ENCODE measurements at regions not wholly inside any gene's neighbourhood (a gene's known extent, or its start where the extent isn't known, plus 50 kb on each side); places are given as distances from the start of the nearest gene placed in this dataset.

- DNase-seq (ENCODE audit: low spot score), result no peak
These were observed 150.4 kb upstream of the RAI14 start for GRCh38 chr5:34505731-34506130.

- DNase-seq (ENCODE audit: low spot score), result no peak
These were observed 148.2 kb upstream of the RAI14 start for GRCh38 chr5:34507933-34508332.

- no peak for DNase-seq (ENCODE audit: low spot score)
These were observed 146.7 kb upstream of the RAI14 start for GRCh38 chr5:34509392-34509791.

DNA sequence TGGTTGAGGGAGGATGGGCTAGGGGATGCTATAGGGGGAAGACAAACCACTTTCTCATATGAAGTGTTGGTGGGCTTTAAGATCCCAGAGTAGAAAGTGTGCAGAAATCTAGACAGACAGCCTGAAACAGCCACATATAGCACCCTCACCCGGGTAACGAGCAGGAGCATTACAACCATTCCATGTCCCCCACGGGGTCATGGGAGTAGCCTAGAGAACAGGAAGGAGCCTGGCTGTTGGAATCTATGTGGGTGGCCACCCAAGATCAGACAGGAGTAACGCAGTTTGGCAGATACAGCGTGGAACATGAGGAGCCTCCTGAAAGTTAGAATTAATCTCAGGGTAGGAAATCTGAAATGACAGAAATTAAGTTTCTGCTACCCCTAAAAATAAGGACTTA is 146.1 kb upstream of the RAI14 start:
- DNase-seq (ENCODE audit: low spot score), result no peak

GRCh38 chr5:34511063-34511462 is 145.1 kb upstream of the RAI14 start:
- DNase-seq (ENCODE audit: low spot score), result no peak

- no peak for DNase-seq (ENCODE audit: low spot score)
These were observed 144.6 kb upstream of the RAI14 start for GRCh38 chr5:34511481-34511880.

GRCh38 chr5:34511915-34512314 is 144.2 kb upstream of the RAI14 start:
- DNase-seq (ENCODE audit: low spot score), result no peak

DNA sequence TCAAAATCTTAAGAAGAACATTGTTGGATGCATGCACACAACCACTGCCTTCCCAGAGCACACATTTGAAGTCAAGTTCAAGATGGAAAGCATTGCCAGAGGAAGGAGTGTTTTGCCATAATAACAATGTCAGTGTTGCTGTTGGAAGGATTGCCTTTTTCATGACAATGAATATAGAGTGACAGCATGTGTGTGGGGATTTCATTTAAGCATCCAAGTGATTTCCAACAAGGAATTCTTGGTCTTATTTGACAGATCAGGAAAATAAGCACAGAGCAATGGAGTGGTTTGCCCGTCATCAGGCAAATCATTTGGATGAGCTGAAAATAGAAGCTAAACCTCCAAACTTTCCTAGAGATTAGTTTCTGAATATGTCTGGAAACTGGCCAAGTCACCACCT is 140.0 kb upstream of the RAI14 start:
- DNase-seq (ENCODE audit: low spot score), result no peak

DNA sequence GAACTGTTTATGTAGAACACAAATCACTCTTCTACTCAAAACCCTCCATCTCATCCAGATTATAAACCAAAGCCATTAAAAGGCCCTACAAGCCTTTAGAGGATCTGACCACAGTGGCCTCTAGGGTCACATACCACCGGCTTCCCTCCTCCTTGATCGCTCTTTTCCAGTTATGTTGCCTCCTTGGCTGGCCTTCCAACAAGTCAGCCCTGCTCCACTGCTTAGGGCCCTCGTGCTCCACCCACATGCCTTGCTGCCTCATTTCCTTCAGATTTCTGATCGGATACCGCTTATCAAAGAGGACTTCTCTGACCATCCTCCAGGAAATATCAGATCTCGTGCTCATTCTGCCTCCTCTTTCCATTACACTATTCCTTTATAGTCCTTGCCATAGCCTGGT is 139.4 kb upstream of the RAI14 start:
- no peak for DNase-seq (ENCODE audit: low spot score)

- DNase-seq (ENCODE audit: low spot score), result no peak
These were observed 138.9 kb upstream of the RAI14 start for GRCh38 chr5:34517249-34517648.

DNA sequence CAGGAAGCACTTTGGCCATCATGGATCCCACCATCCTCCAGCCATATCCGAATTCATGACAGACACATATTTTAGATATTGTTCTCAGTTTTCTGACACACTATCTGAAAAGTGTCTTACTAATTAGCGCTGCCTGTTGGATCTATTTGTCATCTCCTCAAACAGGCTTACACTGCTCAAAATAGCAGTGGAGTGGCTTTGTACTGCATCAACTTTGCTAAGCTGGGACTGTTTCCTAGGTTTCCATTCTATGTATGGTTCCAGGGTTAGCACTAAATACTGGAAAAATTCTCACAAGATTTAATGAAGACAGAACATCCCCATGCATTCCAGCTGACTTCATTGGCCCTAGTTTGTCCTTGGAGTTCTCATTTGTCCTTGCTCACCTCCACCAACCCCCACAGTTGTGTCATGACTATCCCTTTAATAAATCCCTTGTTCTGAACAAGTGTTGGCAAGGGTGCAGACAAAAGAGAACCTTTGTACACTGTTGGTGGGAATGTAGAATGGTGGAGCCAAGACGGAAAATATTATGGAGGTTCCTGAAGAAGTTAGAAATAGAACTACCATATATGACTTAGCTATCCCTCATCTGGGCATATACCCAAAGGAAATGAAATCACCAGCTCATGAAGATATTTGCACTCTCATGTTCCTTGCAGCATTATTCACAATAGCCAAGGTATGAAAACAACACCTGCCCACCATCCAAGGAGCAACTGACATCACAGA is 136.5 kb upstream of the RAI14 start:
- no peak for DNase-seq (ENCODE audit: low spot score)

DNA sequence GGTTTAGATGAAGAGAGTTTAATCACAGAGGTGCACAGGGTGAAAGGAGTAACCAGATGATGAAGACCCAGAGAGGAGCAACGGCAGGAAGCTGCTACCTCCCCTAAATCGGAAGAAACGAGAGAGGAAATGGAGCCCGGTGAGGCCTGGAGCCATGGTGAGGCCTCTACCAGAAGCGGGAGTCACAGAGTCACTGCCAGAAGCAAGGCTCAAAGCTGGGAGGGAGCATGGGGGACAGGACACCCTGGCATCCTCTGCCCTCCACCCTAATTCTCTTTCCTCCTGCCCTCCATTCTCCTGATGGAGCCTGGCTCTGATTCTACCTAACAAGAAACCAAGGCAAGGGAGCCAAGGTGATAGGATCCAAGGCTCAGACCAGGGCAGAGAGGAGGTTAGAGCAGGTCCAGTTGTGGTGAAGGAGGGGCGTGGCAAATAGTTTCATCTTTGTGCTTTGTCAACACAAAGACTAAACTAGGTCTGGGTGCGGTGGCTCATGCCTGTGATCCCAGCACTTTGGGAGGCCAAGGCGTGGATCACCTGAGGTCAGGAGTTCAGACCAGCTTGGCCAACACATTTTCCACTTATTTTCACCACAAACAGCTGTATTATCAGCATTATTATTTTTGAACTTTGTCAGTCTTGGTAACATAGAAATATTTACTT is 134.4 kb upstream of the RAI14 start:
- no peak for DNase-seq (ENCODE audit: low spot score)

GRCh38 chr5:34522599-34523386 is 133.3 kb upstream of the RAI14 start:
- DNase-seq (ENCODE audit: low spot score), result peak; percentile 55

DNA sequence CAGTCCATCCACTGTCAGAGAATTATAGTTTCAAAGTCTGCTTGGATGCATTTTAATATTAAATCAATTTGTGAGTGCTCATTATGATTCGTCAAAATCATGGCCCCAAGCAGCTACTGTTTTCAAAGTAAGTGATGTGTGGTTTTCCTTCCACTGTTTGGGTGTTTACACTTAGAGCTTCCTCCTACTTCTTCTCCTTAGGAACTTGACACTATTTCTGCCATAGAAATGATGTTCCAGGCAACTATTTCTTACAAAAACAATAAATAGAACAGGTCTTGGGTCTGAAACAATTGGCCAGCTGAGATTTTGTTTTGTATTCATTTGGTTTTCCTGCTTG is 132.8 kb upstream of the RAI14 start:
- DNase-seq (ENCODE audit: low spot score), result no peak

- no peak for DNase-seq (ENCODE audit: low spot score)
These were observed 132.0 kb upstream of the RAI14 start for GRCh38 chr5:34524123-34524522.

GRCh38 chr5:34525761-34526160 is 130.4 kb upstream of the RAI14 start:
- no peak for DNase-seq (ENCODE audit: low spot score)

GRCh38 chr5:34526682-34527305 is 129.3 kb upstream of the RAI14 start:
- no peak for DNase-seq (ENCODE audit: low spot score)

- DNase-seq (ENCODE audit: low spot score), result no peak
These were observed 126.4 kb upstream of the RAI14 start for GRCh38 chr5:34529581-34530331.

GRCh38 chr5:34530637-34531036 is 125.5 kb upstream of the RAI14 start:
- DNase-seq (ENCODE audit: low spot score), result no peak

DNA sequence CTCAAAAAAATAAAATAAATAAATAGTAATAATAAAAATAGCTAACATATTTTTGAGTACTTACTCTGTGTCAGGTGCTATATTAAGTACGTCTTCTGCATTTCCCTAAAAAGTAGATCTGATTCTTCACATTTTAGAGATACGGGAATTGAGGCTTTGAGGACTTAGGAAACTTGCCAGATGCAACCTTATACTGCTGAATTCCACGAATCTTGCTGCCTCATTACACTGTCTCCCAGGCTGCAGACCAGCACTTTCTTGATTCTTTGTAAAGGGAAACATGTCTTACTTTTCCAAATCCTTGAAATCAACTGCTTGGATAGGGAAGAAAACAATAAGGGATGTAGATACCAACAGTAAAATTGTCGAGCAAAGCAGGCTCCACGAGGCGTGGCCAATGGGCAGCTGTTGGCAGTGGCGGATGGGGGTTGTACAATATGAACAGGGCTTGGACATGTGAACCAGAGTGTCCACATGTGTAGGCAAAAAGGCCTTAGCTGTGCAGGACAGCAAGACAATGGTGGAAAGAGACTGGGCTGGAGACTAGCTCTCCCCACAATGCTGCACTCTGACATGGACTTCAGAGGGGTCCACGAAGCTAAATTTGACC is 124.3 kb upstream of the RAI14 start:
- DNase-seq (ENCODE audit: low spot score), result no peak
